ENCODE measurements at regions not wholly inside any gene's neighbourhood (a gene's known extent, or its start where the extent isn't known, plus 50 kb on each side); places are given as distances from the start of the nearest gene placed in this dataset.
A peak's percentile ranks its signal among the peaks of the same experiment; 100 is the strongest.

GRCh38 chr4:86487738-86488348 lies 106.3 kb upstream of the PTPN13 start:
- H3K9me3 ChIP-seq = no peaks in the 10 kb centered on the region
- no peak overlapping the region for H3K27ac ChIP-seq
- TF ChIP-seq, protein P1, sequence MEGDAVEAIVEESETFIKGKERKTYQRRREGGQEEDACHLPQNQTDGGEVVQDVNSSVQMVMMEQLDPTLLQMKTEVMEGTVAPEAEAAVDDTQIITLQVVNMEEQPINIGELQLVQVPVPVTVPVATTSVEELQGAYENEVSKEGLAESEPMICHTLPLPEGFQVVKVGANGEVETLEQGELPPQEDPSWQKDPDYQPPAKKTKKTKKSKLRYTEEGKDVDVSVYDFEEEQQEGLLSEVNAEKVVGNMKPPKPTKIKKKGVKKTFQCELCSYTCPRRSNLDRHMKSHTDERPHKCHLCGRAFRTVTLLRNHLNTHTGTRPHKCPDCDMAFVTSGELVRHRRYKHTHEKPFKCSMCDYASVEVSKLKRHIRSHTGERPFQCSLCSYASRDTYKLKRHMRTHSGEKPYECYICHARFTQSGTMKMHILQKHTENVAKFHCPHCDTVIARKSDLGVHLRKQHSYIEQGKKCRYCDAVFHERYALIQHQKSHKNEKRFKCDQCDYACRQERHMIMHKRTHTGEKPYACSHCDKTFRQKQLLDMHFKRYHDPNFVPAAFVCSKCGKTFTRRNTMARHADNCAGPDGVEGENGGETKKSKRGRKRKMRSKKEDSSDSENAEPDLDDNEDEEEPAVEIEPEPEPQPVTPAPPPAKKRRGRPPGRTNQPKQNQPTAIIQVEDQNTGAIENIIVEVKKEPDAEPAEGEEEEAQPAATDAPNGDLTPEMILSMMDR (IDR thresholded peaks at IDR 0.05) = no peak
- TF ChIP-seq POLR2AphosphoS5 (IDR thresholded peaks at IDR 0.05) (no peak), POLR2A (IDR thresholded peaks at IDR 0.05) (no peak)
- no peaks in the 10 kb centered on the region for H3K36me3 ChIP-seq
- intact Hi-C loops (cut with DNase I; ENCODE audit: low total_unique reads) = no loop called here
- no peaks in the 10 kb centered on the region for H3K4me1 ChIP-seq
- no peak overlapping the region for H3K4me3 ChIP-seq
- H3K27me3 ChIP-seq = no peaks in the 10 kb centered on the region
- DNase-seq (ENCODE audit: low spot score in 2 of 2) = no peak

GRCh38 chr4:86493460-86493859 lies 100.7 kb upstream of the PTPN13 start:
- DNase-seq (ENCODE audit: low spot score in 2 of 2) = no peak
- Histone ChIP-seq H3K27ac (no peak overlapping the region), H3K36me3 (no peaks in the 10 kb centered on the region), H3K4me1 (peaks cover 0 to 5% of the 10 kb centered on the region in 2 donors), H3K4me3 (no peak overlapping the region), H3K9me3 (no peaks in the 10 kb centered on the region), H3K27me3 (no peaks in the 10 kb centered on the region)
- TF ChIP-seq, protein P1 (IDR thresholded peaks at IDR 0.05) = no peak
- TF ChIP-seq POLR2AphosphoS5 (IDR thresholded peaks at IDR 0.05) = no peak
- no peak for TF ChIP-seq POLR2A (IDR thresholded peaks at IDR 0.05)
- intact Hi-C loops (cut with DNase I; ENCODE audit: low total_unique reads) = no loop called here

GRCh38 chr4:86496094-86497080 lies 97.7 kb upstream of the PTPN13 start:
- DNase-seq (ENCODE audit: low spot score in 2 of 2) = no peak
- H3K36me3 ChIP-seq = no peaks in the 10 kb centered on the region

DNA sequence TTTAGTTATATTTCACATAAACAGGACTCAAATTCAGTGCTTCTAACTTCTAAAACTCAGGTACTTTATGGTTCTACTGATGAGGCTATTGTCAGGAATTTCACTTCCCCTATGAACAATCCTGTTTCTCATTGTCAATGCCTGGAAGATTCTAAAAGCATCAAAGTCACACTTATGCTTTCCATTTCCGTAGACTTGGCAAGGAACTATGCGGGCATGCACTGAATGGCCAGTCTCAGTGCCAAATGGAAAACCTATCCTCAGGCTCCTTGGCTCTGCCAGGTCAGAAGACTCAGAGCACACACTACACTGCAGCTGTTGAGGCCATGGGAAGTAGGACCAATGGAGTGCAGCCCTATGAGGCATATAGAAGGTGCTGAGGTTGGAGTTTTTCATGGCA lies 97.0 kb upstream of the PTPN13 start:
- Histone ChIP-seq H3K4me3 (no peak overlapping the region), H3K4me1 (peaks cover 0 to 5% of the 10 kb centered on the region in 2 donors), H3K36me3 (no peaks in the 10 kb centered on the region), H3K27me3 (no peaks in the 10 kb centered on the region), H3K27ac (peak overlapping the region in 1 of 2 donors; percentile 41), H3K9me3 (no peaks in the 10 kb centered on the region)
- TF ChIP-seq, protein P1 (IDR thresholded peaks at IDR 0.05) = no peak
- TF ChIP-seq POLR2AphosphoS5 (IDR thresholded peaks at IDR 0.05) (no peak), POLR2A (IDR thresholded peaks at IDR 0.05) (no peak)
- peak in 1 of 2 donors; percentile 73 for DNase-seq (ENCODE audit: low spot score in 2 of 2)
- intact Hi-C loops (cut with DNase I; ENCODE audit: low total_unique reads) = no loop called here

More at GRCh38 chr4:86496094-86497080, 97.7 kb upstream of the PTPN13 start:
- Histone ChIP-seq H3K9me3 (no peaks in the 10 kb centered on the region), H3K4me1 (peaks cover 0 to 5% of the 10 kb centered on the region in 2 donors), H3K27ac (peak overlapping the region in 1 of 2 donors; percentile 41), H3K27me3 (no peaks in the 10 kb centered on the region), H3K4me3 (no peak overlapping the region)
- TF ChIP-seq, protein P1 (IDR thresholded peaks at IDR 0.05) = peak; percentile 66 to 81 (median 76)
- TF ChIP-seq POLR2AphosphoS5 (IDR thresholded peaks at IDR 0.05) (no peak), POLR2A (IDR thresholded peaks at IDR 0.05) (no peak)
- intact Hi-C loops (cut with DNase I; ENCODE audit: low total_unique reads) = no loop called here
